HEK293T (cell line): ENCODE measurements at regions not wholly inside any gene's neighbourhood (a gene's known extent, or its start where the extent isn't known, plus 50 kb on each side); places are given as distances from the start of the nearest gene placed in this dataset.

ENCODE experiments used
- BHLHE40 ChIP-seq: fragments of 450-650 bp; IDR thresholded peaks from 2 replicates; pipeline ENCODE4 v1.6.1; 2016; ENCODE audit warnings: mild to moderate bottlenecking, moderate library complexity, borderline replicate concordance
- FOXA1 ChIP-seq: fragments of 450-650 bp; IDR thresholded peaks from 2 replicates; pipeline ENCODE4 v1.6.1; 2016; ENCODE audit warnings: mild to moderate bottlenecking
- FOXK2 ChIP-seq: fragments of 450-650 bp; IDR thresholded peaks from 2 replicates; pipeline ENCODE4 v1.6.1; 2016; ENCODE audit warnings: mild to moderate bottlenecking
- HDGF ChIP-seq: fragments of 450-650 bp; IDR thresholded peaks from 2 replicates; pipeline ENCODE4 v1.6.1; 2017; ENCODE audit warnings: antibody characterized with exemption, borderline replicate concordance
- L3MBTL2 ChIP-seq: fragments of 450-650 bp; conservative IDR thresholded peaks from 2 replicates; pipeline ENCODE4 v1.6.1; 2016; ENCODE audit warnings: mild to moderate bottlenecking
- NFRKB ChIP-seq: fragments of 450-650 bp; IDR thresholded peaks from 2 replicates; pipeline ENCODE4 v1.6.1; 2016; ENCODE audit warnings: mild to moderate bottlenecking, moderate library complexity
- SP1 ChIP-seq: fragments of 450-650 bp; IDR thresholded peaks from 2 replicates; pipeline ENCODE4 v1.6.1; 2017
- SUZ12 ChIP-seq: fragments of 450-650 bp; IDR thresholded peaks from 2 replicates; pipeline ENCODE4 v1.6.1; 2016; ENCODE audit warnings: mild to moderate bottlenecking
- TARDBP ChIP-seq: fragments of 450-650 bp; IDR thresholded peaks from 2 replicates; pipeline ENCODE4 v1.6.1; 2016
- TF ChIP-seq, protein P1 (sequence below): fragments of 450-650 bp; IDR thresholded peaks from 2 replicates; pipeline ENCODE4 v1.6.1; 2016

DNA sequence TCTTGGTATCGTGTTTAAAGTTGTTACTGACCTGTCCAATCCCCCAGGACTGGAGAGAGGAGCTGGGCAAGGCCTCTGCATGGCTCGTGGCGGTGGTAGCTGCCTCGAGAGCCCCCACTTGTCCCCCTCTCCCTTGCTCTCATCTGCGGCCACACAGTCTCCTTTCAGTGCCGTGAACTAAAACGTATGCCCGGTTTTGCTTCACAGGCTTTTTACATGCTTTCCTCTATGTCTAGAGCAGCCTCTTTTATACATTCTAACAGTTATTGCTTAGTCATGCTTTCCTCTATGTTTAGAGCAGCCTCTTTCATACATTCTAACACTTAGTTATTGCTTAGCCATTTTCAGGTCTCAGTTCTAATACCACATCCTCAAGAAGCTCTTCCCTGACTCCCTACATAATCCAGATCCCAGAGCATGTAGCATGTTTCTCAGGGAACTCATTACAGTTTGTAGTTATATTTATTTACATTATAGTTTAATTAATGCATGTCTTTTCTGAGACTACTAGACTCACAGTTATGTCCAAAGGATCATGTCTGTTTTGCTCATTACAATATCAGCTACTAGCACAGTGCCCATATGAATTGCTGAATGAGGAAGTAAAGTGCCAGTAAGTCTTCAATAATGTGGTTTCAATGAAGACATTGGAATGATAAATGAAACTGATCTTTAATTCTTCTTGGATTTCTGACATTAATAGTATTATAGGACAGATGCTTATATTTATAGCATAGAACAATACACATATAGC is 66.5 kb upstream of the TBL1XR1 start:
- TF ChIP-seq FOXK2 (no peak), L3MBTL2 (no peak), TARDBP (no peak), HDGF (no peak), SP1 (no peak), BHLHE40 (no peak), SUZ12 (no peak), NFRKB (no peak), FOXA1 (no peak)
- TF ChIP-seq, protein P1, sequence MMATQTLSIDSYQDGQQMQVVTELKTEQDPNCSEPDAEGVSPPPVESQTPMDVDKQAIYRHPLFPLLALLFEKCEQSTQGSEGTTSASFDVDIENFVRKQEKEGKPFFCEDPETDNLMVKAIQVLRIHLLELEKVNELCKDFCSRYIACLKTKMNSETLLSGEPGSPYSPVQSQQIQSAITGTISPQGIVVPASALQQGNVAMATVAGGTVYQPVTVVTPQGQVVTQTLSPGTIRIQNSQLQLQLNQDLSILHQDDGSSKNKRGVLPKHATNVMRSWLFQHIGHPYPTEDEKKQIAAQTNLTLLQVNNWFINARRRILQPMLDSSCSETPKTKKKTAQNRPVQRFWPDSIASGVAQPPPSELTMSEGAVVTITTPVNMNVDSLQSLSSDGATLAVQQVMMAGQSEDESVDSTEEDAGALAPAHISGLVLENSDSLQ: no peak
